Right cardiac atrium (tissue), 5 donors: ENCODE measurements at regions not wholly inside any gene's neighbourhood (a gene's known extent, or its start where the extent isn't known, plus 50 kb on each side); places are given as distances from the start of the nearest gene placed in this dataset.

Source experiments
- ATAC-seq, 2 donors: fragments of 200-7000 bp; cut with Tn5 transposase; one replicate each; pipeline versions ENCODE4 v1.8.0 to v1.9.1; 2020; ENCODE audit warnings: moderate library complexity in 2 of 2, mild to moderate bottlenecking in 1 of 2
- DNase-seq, 3 donors: peaks; one replicate each; pipeline ENCODE4 v3.0.0-alpha.2; 2020
- H3K27ac ChIP-seq: one replicate; pipeline ENCODE4 v1.5.1; 2013; ENCODE audit warnings: mild to moderate bottlenecking, low read length, control low read depth, moderate library complexity
- H3K27me3 ChIP-seq: one replicate; pipeline ENCODE4 v1.6.1; 2013; ENCODE audit not compliant: control insufficient read depth, insufficient read depth
- H3K4me1 ChIP-seq: one replicate; pipeline ENCODE4 v1.6.1; 2013; ENCODE audit warnings: low read length; ENCODE audit not compliant: control insufficient read depth, insufficient read depth
- H3K4me3 ChIP-seq: one replicate; pipeline ENCODE4 v1.5.1; 2013; ENCODE audit warnings: low read length, control low read depth
- H3K9me3 ChIP-seq: one replicate; pipeline ENCODE4 v1.6.1; 2013; ENCODE audit warnings: low read length; ENCODE audit not compliant: control insufficient read depth
- WGBS: extraction: QIAGEN DNeasy Blood & Tissue Kit; methylation state at CpG from one replicate; pipeline ENCODE4 v1.1.7; 2013; 5-methylcytosine and 5-hydroxymethylcytosine counted together
- intact Hi-C, 4 donors: fragments of 100-400 bp; cut with DNase I; formaldehyde crosslinking; loops; one replicate each; pipeline versions ENCODE4 v1.11.0 to v1.14.0; 2022 to 2023
- donor health status: healthy with polysubstance abuse.
- donor health status: DM: no; HTN: yes; CAD: no.
- donor health status: DM: no; HTN: no; CAD: no.
- donor health status: DM: no; HTN: yes; CAD: no; lungs with severe emphysema.
- donor health status: DM: yes; HTN: yes; CAD: no.

- Histone ChIP-seq H3K4me1 (no peaks in the 10 kb centered on the region), H3K27me3 (no peaks in the 10 kb centered on the region), H3K9me3 (no peaks in the 10 kb centered on the region), H3K4me3 (no peak overlapping the region), H3K27ac (no peak overlapping the region)
- DNase-seq (no peak), ATAC-seq (no peak)
- intact Hi-C loops: no loop called here
- 81% methylated on average over 9 of the region's 9 CpGs for WGBS
These were observed 696.7 kb downstream of the DHX35 start for GRCh38 chr20:39658662-39659409.

- WGBS: 70% methylated on average over 4 of the region's 4 CpGs
These were observed 692.0 kb downstream of the DHX35 start for GRCh38 chr20:39654171-39654570.

GRCh38 chr20:39651645-39652325 lies 689.6 kb downstream of the DHX35 start:
- Histone ChIP-seq H3K9me3 (no peaks in the 10 kb centered on the region), H3K27me3 (no peaks in the 10 kb centered on the region), H3K4me1 (no peaks in the 10 kb centered on the region), H3K4me3 (no peak overlapping the region), H3K27ac (no peak overlapping the region)
- intact Hi-C loops: no loop called here
- no peak for ATAC-seq
- 56% methylated on average over 9 of the region's 9 CpGs for WGBS
- DNase-seq: no peak

More at GRCh38 chr20:39654171-39654570, 692.0 kb downstream of the DHX35 start:
- no peak overlapping the region for H3K4me3 ChIP-seq
- no peak for DNase-seq
- no peaks in the 10 kb centered on the region for H3K4me1 ChIP-seq
- no peak for ATAC-seq
- H3K9me3 ChIP-seq: no peaks in the 10 kb centered on the region
- H3K27ac ChIP-seq: no peak overlapping the region
- H3K27me3 ChIP-seq: no peaks in the 10 kb centered on the region
- intact Hi-C loops: no loop called here

GRCh38 chr20:39646874-39647413 lies 684.8 kb downstream of the DHX35 start:
- intact Hi-C loops: no loop called here
- Histone ChIP-seq H3K4me3 (no peak overlapping the region), H3K4me1 (no peaks in the 10 kb centered on the region), H3K9me3 (no peaks in the 10 kb centered on the region), H3K27me3 (no peaks in the 10 kb centered on the region), H3K27ac (no peak overlapping the region)
- 79% methylated on average over 7 of the region's 7 CpGs for WGBS
- ATAC-seq (no peak), DNase-seq (no peak)

- Histone ChIP-seq H3K27ac (no peak overlapping the region), H3K27me3 (no peaks in the 10 kb centered on the region), H3K9me3 (no peaks in the 10 kb centered on the region), H3K4me3 (no peak overlapping the region), H3K4me1 (no peaks in the 10 kb centered on the region)
- ATAC-seq (no peak), DNase-seq (no peak)
- intact Hi-C loops: no loop called here
- WGBS: 27% methylated on average over 3 of the region's 3 CpGs
These were observed 683.0 kb downstream of the DHX35 start for GRCh38 chr20:39645131-39645530.

GRCh38 chr20:39643292-39643691 lies 681.1 kb downstream of the DHX35 start:
- intact Hi-C loops: no loop called here
- H3K4me1 ChIP-seq: no peaks in the 10 kb centered on the region

GRCh38 chr20:39641423-39641822 lies 679.3 kb downstream of the DHX35 start:
- Histone ChIP-seq H3K4me3 (no peak overlapping the region), H3K27me3 (no peaks in the 10 kb centered on the region), H3K9me3 (no peaks in the 10 kb centered on the region), H3K4me1 (no peaks in the 10 kb centered on the region), H3K27ac (no peak overlapping the region)
- ATAC-seq (no peak), DNase-seq (no peak)
- intact Hi-C loops: no loop called here
- 74% methylated on average over 4 of the region's 4 CpGs for WGBS

More at GRCh38 chr20:39643292-39643691, 681.1 kb downstream of the DHX35 start:
- DNase-seq (no peak), ATAC-seq (no peak)
- 82% methylated on average over 1 of the region's 1 CpG for WGBS
- H3K9me3 ChIP-seq: no peaks in the 10 kb centered on the region
- no peak overlapping the region for H3K4me3 ChIP-seq
- no peaks in the 10 kb centered on the region for H3K27me3 ChIP-seq
- H3K27ac ChIP-seq: no peak overlapping the region

- intact Hi-C loops: no loop called here
- no peaks in the 10 kb centered on the region for H3K9me3 ChIP-seq
- 96% methylated on average over 8 of the region's 8 CpGs for WGBS
- H3K27ac ChIP-seq: no peak overlapping the region
- ATAC-seq (no peak), DNase-seq (no peak)
- H3K27me3 ChIP-seq: no peaks in the 10 kb centered on the region
- no peaks in the 10 kb centered on the region for H3K4me1 ChIP-seq
- no peak overlapping the region for H3K4me3 ChIP-seq
These were observed 678.0 kb downstream of the DHX35 start for GRCh38 chr20:39640147-39640546.

GRCh38 chr20:39638731-39639130 lies 676.6 kb downstream of the DHX35 start:
- intact Hi-C loops: no loop called here
- H3K9me3 ChIP-seq: no peaks in the 10 kb centered on the region
- H3K27ac ChIP-seq: no peak overlapping the region
- 26% methylated on average over 2 of the region's 2 CpGs for WGBS
- DNase-seq (no peak), ATAC-seq (no peak)
- no peaks in the 10 kb centered on the region for H3K4me1 ChIP-seq
- no peak overlapping the region for H3K4me3 ChIP-seq
- H3K27me3 ChIP-seq: no peaks in the 10 kb centered on the region

GRCh38 chr20:39633689-39634088 lies 671.5 kb downstream of the DHX35 start:
- intact Hi-C loops: no loop called here
- Histone ChIP-seq H3K27me3 (no peaks in the 10 kb centered on the region), H3K4me1 (no peaks in the 10 kb centered on the region), H3K4me3 (no peak overlapping the region), H3K9me3 (no peaks in the 10 kb centered on the region), H3K27ac (no peak overlapping the region)
- no peak for ATAC-seq
- no peak for DNase-seq
- 76% methylated on average over 7 of the region's 7 CpGs for WGBS

GRCh38 chr20:39632757-39633156 lies 670.6 kb downstream of the DHX35 start:
- Histone ChIP-seq H3K27me3 (no peaks in the 10 kb centered on the region), H3K4me3 (no peak overlapping the region), H3K4me1 (no peaks in the 10 kb centered on the region), H3K27ac (no peak overlapping the region), H3K9me3 (no peaks in the 10 kb centered on the region)
- ATAC-seq (no peak), DNase-seq (no peak)
- intact Hi-C loops: no loop called here
